ENCODE measurements at regions not wholly inside any gene's neighbourhood (a gene's known extent, or its start where the extent isn't known, plus 50 kb on each side); places are given as distances from the start of the nearest gene placed in this dataset.
"Not testable (repeated sequence)": the region's sequence is repeated elsewhere in the genome, so short reads cannot be mapped to it uniquely, and the experiment has no call there.

DNA sequence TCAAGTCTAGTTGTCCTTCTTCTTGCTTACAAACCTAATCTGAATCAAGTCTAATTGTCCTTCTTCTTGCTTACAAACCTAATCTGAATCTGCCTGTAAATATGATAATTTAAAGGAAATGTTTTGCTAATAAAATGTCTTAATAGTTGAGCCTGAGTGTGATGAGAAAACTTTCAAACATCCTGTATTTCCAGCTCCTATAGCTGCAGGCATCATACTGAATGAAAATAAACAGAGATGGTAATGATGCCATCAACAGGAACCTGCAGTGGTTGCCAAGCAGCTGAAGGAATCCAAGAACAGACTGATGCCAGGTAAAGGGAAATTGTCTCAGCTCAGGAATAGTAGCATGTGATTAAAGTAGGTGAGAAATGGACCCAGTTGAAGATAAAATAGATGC lies 156.1 kb upstream of the IRS4 start:
- DNase-seq: no peak
- Histone ChIP-seq H3K4me3 (replicated peaks in 1 of 3) (no peak overlapping the region), H3K27me3 (no peaks in the 10 kb centered on the region), H3K36me3 (no peaks in the 10 kb centered on the region), H3K9me3 (no peaks in the 10 kb centered on the region), H3K4me1 (no peaks in the 10 kb centered on the region), H3K27ac (no peak overlapping the region)
- no peak for TF ChIP-seq POLR2A (IDR thresholded peaks at IDR 0.05)
- TF ChIP-seq, protein P1, sequence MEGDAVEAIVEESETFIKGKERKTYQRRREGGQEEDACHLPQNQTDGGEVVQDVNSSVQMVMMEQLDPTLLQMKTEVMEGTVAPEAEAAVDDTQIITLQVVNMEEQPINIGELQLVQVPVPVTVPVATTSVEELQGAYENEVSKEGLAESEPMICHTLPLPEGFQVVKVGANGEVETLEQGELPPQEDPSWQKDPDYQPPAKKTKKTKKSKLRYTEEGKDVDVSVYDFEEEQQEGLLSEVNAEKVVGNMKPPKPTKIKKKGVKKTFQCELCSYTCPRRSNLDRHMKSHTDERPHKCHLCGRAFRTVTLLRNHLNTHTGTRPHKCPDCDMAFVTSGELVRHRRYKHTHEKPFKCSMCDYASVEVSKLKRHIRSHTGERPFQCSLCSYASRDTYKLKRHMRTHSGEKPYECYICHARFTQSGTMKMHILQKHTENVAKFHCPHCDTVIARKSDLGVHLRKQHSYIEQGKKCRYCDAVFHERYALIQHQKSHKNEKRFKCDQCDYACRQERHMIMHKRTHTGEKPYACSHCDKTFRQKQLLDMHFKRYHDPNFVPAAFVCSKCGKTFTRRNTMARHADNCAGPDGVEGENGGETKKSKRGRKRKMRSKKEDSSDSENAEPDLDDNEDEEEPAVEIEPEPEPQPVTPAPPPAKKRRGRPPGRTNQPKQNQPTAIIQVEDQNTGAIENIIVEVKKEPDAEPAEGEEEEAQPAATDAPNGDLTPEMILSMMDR (IDR thresholded peaks at IDR 0.05): no peak
- intact Hi-C loops (cut with DNase I): no loop called here

DNA sequence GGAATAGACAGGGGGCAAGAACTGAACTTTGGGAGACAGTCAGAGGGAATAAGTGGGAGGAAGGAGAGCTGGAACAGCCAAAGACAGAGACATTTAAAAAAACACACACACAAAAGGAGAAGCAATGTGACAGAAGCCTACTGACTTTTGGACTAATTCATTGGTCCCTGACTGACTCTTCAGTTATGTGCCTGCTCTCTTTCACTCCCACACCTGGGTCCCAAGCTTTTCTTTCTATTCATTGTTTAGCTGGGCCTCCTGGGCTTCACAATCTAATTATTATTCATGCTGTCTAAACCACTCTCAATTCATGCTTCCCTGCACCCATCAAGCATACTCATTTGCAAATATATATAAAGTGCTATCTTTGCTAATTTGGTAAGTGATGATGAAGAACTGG lies 139.2 kb upstream of the IRS4 start:
- no peak for TF ChIP-seq POLR2A (IDR thresholded peaks at IDR 0.05)
- TF ChIP-seq, protein P1 (IDR thresholded peaks at IDR 0.05): no peak

DNA sequence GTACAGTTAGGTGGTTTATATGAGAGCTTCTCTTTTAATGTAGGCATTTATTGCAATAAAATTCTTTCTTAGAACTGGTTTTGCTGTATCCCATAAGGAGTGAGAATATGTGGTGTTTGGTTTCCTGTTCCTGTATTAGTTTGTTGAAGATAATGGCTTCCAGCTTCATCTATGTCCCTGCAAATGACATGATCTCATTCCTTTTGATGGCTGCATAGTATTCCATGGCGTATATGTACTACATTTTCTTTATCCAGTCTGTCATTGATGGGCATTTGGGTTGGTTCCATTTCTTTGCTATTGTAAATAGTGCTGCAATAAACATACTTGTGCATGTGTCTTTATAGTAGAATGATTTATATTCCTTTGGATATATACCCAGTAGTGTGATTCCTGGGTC lies 106.7 kb upstream of the IRS4 start:
- DNase-seq; H3K36me3 ChIP-seq; H3K27me3 ChIP-seq; H3K4me1 ChIP-seq; H3K4me3 ChIP-seq (replicated peaks in 1 of 3); intact Hi-C loops (cut with DNase I); H3K27ac ChIP-seq; H3K9me3 ChIP-seq: not testable (repeated sequence)
- whole genome bisulfite sequencing, 2 donors: 85 to 90% methylated on average over 1 of the region's 1 CpG

More for the DNA sequence above, 139.2 kb upstream of the IRS4 start:
- Histone ChIP-seq H3K9me3 (no peaks in the 10 kb centered on the region), H3K27ac (no peak overlapping the region), H3K27me3 (no peaks in the 10 kb centered on the region), H3K4me3 (replicated peaks in 1 of 3) (no peak overlapping the region), H3K36me3 (no peaks in the 10 kb centered on the region), H3K4me1 (no peaks in the 10 kb centered on the region)
- no peak for DNase-seq
- intact Hi-C loops (cut with DNase I): no loop called here

DNA sequence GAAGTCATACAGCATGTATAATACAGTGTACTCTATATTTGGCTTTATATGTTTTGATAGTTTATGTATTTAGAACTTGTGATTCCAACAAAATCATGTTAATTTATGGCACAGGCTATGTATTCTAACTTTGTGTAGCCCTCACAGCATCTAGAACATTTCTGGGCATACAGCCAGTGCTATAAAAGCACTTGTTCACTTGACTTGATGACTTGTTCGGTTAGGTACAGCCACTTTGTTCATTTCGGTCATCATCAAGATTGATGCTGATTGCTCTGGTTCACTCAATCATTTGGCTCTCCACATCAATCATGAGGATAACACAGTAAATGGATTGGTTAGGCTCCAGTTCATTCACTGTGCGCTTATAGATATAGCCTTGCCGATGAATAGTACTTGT lies 97.6 kb upstream of the IRS4 start:
- TF ChIP-seq, protein P1 (IDR thresholded peaks at IDR 0.05): no peak
- no peak for TF ChIP-seq POLR2A (IDR thresholded peaks at IDR 0.05)
- Histone ChIP-seq H3K36me3 (no peaks in the 10 kb centered on the region), H3K4me1 (no peaks in the 10 kb centered on the region), H3K9me3 (no peaks in the 10 kb centered on the region), H3K27me3 (no peaks in the 10 kb centered on the region), H3K27ac (no peak overlapping the region), H3K4me3 (replicated peaks in 1 of 3) (no peak overlapping the region)
- DNase-seq: peak in 1 of 2 donors; percentile 1
- 54 to 57% methylated on average over 4 of the region's 4 CpGs for WGBS, 2 donors
- intact Hi-C loops (cut with DNase I): no loop called here

DNA sequence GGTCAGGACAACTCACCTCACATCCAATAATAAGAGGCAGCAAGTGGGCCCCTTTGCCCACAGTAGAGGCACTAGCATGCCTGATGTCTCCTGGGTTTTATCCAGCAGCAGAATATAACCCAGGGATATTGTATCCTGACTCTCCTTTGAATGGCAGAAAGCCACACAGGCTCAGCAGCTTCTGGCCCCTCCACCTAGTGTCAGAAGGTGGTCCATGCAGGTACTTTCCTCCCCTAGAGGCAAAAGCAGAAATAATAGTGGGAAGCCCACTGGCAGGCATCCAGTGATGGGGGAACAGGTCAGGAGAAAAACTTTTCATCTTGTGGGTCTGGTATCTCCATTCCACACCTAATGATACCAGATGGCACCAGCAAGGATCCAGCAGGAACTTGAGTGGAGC lies 75.5 kb upstream of the IRS4 start:
- H3K4me1 ChIP-seq: no peaks in the 10 kb centered on the region
- intact Hi-C loops (cut with DNase I): no loop called here
- TF ChIP-seq, protein P1 (IDR thresholded peaks at IDR 0.05): no peak
- H3K27ac ChIP-seq: no peak overlapping the region
- H3K27me3 ChIP-seq: no peaks in the 10 kb centered on the region
- H3K9me3 ChIP-seq: no peaks in the 10 kb centered on the region
- DNase-seq: no peak
- H3K4me3 ChIP-seq (replicated peaks in 1 of 3): no peak overlapping the region
- H3K36me3 ChIP-seq: no peaks in the 10 kb centered on the region

DNA sequence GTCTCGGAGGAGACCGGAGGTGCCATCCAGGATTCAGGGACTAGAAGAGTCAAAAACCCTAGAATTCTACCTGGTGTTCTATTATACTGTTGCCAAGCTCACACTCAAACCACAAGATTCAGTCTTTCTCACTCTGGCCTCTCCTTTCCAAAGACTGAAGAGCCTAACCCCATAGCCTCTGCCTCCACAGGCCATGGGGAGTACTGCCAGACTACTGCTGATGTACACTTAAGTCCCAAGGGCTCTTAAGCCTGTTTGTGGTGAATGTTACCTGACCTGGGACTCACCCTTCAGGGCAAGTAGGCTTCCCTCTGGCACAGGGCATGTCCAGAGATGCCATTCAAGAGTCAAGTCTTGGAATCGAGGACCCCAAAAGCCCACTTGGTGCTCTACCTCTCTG lies 58.9 kb upstream of the IRS4 start:
- no peak for TF ChIP-seq POLR2A (IDR thresholded peaks at IDR 0.05)
- TF ChIP-seq, protein P1 (IDR thresholded peaks at IDR 0.05): no peak
- no peaks in the 10 kb centered on the region for H3K4me1 ChIP-seq
- WGBS, 2 donors: 93 to 100% methylated on average over 2 of the region's 3 CpGs
- no peak for DNase-seq
- no peak overlapping the region for H3K27ac ChIP-seq
- intact Hi-C loops (cut with DNase I): no loop called here
- H3K4me3 ChIP-seq (replicated peaks in 1 of 3): no peak overlapping the region
- no peaks in the 10 kb centered on the region for H3K27me3 ChIP-seq
- H3K36me3 ChIP-seq: no peaks in the 10 kb centered on the region
- H3K9me3 ChIP-seq: no peaks in the 10 kb centered on the region

Measured in thyroid gland (tissue), 4 donors.